WTC11 (cell line): ENCODE measurements at regions not wholly inside any gene's neighbourhood (a gene's known extent, or its start where the extent isn't known, plus 50 kb on each side); places are given as distances from the start of the nearest gene placed in this dataset.

Experiments
- ATAC-seq: fragments of 200-7000 bp; cut with Tn5 transposase; 2 replicates; pipeline ENCODE4 v1.10.0; 2021; ENCODE audit warnings: mild to moderate bottlenecking, moderate library complexity
- CTCF ChIA-PET: fragments of 300-600 bp; sonication (Branson Sonifier 250); formaldehyde crosslinking; loops from one replicate; lab custom pipeline; 2021; ENCODE audit warnings: antibody characterized with exemption; lab: Charles Lee
- POLR2A ChIA-PET: fragments of 350-600 bp; sonication (Branson Sonifier 250); formaldehyde crosslinking; loops from one replicate; lab custom pipeline; 2021; ENCODE audit warnings: antibody characterized with exemption; lab: Charles Lee
- DNase-seq: peaks from one replicate; pipeline ENCODE4 v3.0.0; 2021; ENCODE audit warnings: low spot score
- H3K27ac Mint-ChIP-seq: 2 replicates; pipeline ENCODE4 v1.8.0; 2021; ENCODE audit warnings: mixed read lengths
- H3K27me3 Mint-ChIP-seq: 2 replicates; pipeline ENCODE4 v1.8.0; 2021; ENCODE audit warnings: low read depth, mild to moderate bottlenecking, moderate library complexity, mixed read lengths
- H3K36me3 Mint-ChIP-seq: 2 replicates; pipeline ENCODE4 v1.8.0; 2021; ENCODE audit warnings: mixed read lengths
- H3K4me1 Mint-ChIP-seq: 2 replicates; pipeline ENCODE4 v1.8.0; 2022; ENCODE audit warnings: mixed read lengths
- H3K4me3 Mint-ChIP-seq: 2 replicates; pipeline ENCODE4 v1.8.0; 2021; ENCODE audit warnings: mild to moderate bottlenecking, moderate library complexity, mixed read lengths
- H3K9me3 Mint-ChIP-seq: 2 replicates; pipeline ENCODE4 v1.8.0; 2021; ENCODE audit warnings: mixed read lengths
- GRHL2 ChIP-seq: fragments of 250-450 bp; sonication (Bioruptor Pico); IDR thresholded peaks from 2 replicates; pipeline ENCODE4 v1.8.0; 2022; ENCODE audit warnings: mild to moderate bottlenecking, moderate library complexity; ENCODE audit not compliant: insufficient replicate concordance, severe bottlenecking
- GTF2I ChIP-seq: fragments of 250-450 bp; sonication (Bioruptor Pico); conservative IDR thresholded peaks from 2 replicates; pipeline ENCODE4 v1.4.0; 2021; ENCODE audit warnings: mild to moderate bottlenecking
- IRF2 ChIP-seq: sonication (generic); formaldehyde crosslinking; IDR thresholded peaks from 2 replicates; pipeline ENCODE4 v1.8.0; 2022; ENCODE audit warnings: low read depth, missing genetic modification reagents, borderline replicate concordance
- NFE2L1 ChIP-seq: sonication (generic); formaldehyde crosslinking; IDR thresholded peaks from 2 replicates; pipeline ENCODE4 v1.8.1; 2023; ENCODE audit warnings: missing genetic modification reagents
- NR3C1 ChIP-seq: sonication (generic); formaldehyde crosslinking; conservative IDR thresholded peaks from 2 replicates; pipeline ENCODE4 v1.8.1; 2023; ENCODE audit warnings: low read depth, mild to moderate bottlenecking, missing genetic modification reagents
- RELA ChIP-seq: sonication (generic); formaldehyde crosslinking; IDR thresholded peaks from 2 replicates; pipeline ENCODE4 v1.8.1; 2022; ENCODE audit warnings: missing genetic modification reagents, mild to moderate bottlenecking, borderline replicate concordance
- RORB ChIP-seq: fragments of 250-450 bp; sonication (Bioruptor Pico); IDR thresholded peaks from 2 replicates; pipeline ENCODE4 v1.9.0; 2021; ENCODE audit warnings: mild to moderate bottlenecking
- ZNF317 ChIP-seq: sonication (generic); formaldehyde crosslinking; IDR thresholded peaks from 2 replicates; pipeline ENCODE4 v1.8.1; 2023; ENCODE audit warnings: low read depth, mild to moderate bottlenecking, moderate library complexity, missing genetic modification reagents, borderline replicate concordance
- TF ChIP-seq, protein P1 (sequence below): sonication (generic); formaldehyde crosslinking; IDR thresholded peaks from 2 replicates; pipeline ENCODE4 v1.8.0; 2022; ENCODE audit warnings: missing genetic modification reagents
- TF ChIP-seq, protein P2 (sequence below): sonication (generic); formaldehyde crosslinking; IDR thresholded peaks from 2 replicates; pipeline ENCODE4 v1.8.0; 2023; ENCODE audit warnings: mild to moderate bottlenecking, missing genetic modification reagents
- TF ChIP-seq, protein P3 (sequence below): sonication (generic); formaldehyde crosslinking; conservative IDR thresholded peaks from 2 replicates; pipeline ENCODE4 v1.8.1; 2023; ENCODE audit warnings: mild to moderate bottlenecking, low read depth, missing genetic modification reagents, moderate library complexity
- TF ChIP-seq, protein P4 (sequence below): sonication (generic); formaldehyde crosslinking; IDR thresholded peaks from 2 replicates; pipeline ENCODE4 v1.8.1; 2022; ENCODE audit warnings: mild to moderate bottlenecking, missing genetic modification reagents, moderate library complexity, borderline replicate concordance
- TF ChIP-seq, protein P5 (sequence below): fragments of 250-450 bp; sonication (Bioruptor Pico); IDR thresholded peaks from 2 replicates; pipeline ENCODE4 v1.9.0; 2021; ENCODE audit warnings: mild to moderate bottlenecking
- TF ChIP-seq, protein P6 (sequence below): sonication (generic); formaldehyde crosslinking; IDR thresholded peaks from 2 replicates; pipeline ENCODE4 v1.8.1; 2023; ENCODE audit warnings: mild to moderate bottlenecking, missing genetic modification reagents, moderate library complexity
- TF ChIP-seq, protein P7 (sequence below): fragments of 250-450 bp; sonication (Bioruptor Pico); conservative IDR thresholded peaks from 2 replicates; pipeline ENCODE4 v1.9.0; 2021; ENCODE audit warnings: mild to moderate bottlenecking

DNA sequence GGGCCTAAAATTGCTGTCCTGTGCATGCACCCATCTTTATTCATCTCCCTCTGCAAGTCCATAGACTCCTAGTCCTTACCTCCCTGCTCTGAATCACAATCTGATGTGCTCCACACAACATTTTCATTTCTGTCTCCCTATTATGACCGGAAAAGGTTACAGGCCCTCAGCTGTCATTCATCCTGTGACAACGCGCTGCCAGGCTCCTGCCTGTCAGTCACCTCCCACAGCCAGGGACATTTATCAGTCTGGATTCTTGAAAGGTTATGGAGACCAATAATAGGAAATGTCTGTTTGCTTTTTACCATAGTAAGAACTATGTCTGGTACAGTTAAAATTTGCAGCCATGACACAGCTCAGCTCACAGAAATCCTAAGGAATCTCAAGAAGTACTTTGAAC is 197.1 kb downstream of the RDH14 start (continued):
- TF ChIP-seq IRF2 (CRISPR knock-in tag) (no peak), NR3C1 (CRISPR knock-in tag) (no peak), RELA (no peak), ZNF317 (CRISPR knock-in tag) (no peak), NFE2L1 (CRISPR knock-in tag) (no peak), GTF2I (no peak)
- TF ChIP-seq, protein P1, sequence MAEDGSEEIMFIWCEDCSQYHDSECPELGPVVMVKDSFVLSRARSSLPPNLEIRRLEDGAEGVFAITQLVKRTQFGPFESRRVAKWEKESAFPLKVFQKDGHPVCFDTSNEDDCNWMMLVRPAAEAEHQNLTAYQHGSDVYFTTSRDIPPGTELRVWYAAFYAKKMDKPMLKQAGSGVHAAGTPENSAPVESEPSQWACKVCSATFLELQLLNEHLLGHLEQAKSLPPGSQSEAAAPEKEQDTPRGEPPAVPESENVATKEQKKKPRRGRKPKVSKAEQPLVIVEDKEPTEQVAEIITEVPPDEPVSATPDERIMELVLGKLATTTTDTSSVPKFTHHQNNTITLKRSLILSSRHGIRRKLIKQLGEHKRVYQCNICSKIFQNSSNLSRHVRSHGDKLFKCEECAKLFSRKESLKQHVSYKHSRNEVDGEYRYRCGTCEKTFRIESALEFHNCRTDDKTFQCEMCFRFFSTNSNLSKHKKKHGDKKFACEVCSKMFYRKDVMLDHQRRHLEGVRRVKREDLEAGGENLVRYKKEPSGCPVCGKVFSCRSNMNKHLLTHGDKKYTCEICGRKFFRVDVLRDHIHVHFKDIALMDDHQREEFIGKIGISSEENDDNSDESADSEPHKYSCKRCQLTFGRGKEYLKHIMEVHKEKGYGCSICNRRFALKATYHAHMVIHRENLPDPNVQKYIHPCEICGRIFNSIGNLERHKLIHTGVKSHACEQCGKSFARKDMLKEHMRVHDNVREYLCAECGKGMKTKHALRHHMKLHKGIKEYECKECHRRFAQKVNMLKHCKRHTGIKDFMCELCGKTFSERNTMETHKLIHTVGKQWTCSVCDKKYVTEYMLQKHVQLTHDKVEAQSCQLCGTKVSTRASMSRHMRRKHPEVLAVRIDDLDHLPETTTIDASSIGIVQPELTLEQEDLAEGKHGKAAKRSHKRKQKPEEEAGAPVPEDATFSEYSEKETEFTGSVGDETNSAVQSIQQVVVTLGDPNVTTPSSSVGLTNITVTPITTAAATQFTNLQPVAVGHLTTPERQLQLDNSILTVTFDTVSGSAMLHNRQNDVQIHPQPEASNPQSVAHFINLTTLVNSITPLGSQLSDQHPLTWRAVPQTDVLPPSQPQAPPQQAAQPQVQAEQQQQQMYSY = no peak
- TF ChIP-seq, protein P2, sequence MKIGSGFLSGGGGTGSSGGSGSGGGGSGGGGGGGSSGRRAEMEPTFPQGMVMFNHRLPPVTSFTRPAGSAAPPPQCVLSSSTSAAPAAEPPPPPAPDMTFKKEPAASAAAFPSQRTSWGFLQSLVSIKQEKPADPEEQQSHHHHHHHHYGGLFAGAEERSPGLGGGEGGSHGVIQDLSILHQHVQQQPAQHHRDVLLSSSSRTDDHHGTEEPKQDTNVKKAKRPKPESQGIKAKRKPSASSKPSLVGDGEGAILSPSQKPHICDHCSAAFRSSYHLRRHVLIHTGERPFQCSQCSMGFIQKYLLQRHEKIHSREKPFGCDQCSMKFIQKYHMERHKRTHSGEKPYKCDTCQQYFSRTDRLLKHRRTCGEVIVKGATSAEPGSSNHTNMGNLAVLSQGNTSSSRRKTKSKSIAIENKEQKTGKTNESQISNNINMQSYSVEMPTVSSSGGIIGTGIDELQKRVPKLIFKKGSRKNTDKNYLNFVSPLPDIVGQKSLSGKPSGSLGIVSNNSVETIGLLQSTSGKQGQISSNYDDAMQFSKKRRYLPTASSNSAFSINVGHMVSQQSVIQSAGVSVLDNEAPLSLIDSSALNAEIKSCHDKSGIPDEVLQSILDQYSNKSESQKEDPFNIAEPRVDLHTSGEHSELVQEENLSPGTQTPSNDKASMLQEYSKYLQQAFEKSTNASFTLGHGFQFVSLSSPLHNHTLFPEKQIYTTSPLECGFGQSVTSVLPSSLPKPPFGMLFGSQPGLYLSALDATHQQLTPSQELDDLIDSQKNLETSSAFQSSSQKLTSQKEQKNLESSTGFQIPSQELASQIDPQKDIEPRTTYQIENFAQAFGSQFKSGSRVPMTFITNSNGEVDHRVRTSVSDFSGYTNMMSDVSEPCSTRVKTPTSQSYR (CRISPR knock-in tag) = no peak
- TF ChIP-seq, protein P3, sequence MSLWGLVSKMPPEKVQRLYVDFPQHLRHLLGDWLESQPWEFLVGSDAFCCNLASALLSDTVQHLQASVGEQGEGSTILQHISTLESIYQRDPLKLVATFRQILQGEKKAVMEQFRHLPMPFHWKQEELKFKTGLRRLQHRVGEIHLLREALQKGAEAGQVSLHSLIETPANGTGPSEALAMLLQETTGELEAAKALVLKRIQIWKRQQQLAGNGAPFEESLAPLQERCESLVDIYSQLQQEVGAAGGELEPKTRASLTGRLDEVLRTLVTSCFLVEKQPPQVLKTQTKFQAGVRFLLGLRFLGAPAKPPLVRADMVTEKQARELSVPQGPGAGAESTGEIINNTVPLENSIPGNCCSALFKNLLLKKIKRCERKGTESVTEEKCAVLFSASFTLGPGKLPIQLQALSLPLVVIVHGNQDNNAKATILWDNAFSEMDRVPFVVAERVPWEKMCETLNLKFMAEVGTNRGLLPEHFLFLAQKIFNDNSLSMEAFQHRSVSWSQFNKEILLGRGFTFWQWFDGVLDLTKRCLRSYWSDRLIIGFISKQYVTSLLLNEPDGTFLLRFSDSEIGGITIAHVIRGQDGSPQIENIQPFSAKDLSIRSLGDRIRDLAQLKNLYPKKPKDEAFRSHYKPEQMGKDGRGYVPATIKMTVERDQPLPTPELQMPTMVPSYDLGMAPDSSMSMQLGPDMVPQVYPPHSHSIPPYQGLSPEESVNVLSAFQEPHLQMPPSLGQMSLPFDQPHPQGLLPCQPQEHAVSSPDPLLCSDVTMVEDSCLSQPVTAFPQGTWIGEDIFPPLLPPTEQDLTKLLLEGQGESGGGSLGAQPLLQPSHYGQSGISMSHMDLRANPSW (CRISPR knock-in tag) = no peak
- TF ChIP-seq, all 79 proteins: peak for 0

DNA sequence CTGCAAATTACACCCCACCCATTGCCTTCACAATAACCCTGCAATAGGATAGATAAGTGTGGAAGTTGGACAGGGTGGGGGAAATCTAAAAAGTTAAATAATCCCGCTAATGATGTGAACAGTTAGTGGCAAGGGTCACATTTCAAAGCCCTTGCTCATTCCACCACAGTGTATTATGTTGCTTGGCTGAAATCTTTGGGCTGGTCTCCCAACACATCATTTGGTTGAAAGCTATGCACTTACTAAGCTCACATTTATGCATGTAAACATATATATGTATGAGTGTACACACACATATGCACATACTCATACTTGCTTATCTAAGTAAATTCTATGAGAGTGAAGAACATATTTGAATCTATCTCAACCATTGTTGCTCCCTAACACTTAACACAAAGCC is 197.8 kb downstream of the RDH14 start:
- no peaks in the 10 kb centered on the region for H3K36me3 Mint-ChIP-seq
- ATAC-seq (no peak), DNase-seq (no peak)
- H3K4me3 Mint-ChIP-seq = no peak overlapping the region
- POLR2A ChIA-PET = no interaction called here
- CTCF ChIA-PET = no interaction called here
- H3K4me1 Mint-ChIP-seq = no peaks in the 10 kb centered on the region
- H3K27ac Mint-ChIP-seq = no peak overlapping the region
- H3K9me3 Mint-ChIP-seq = no peaks in the 10 kb centered on the region
- no peaks in the 10 kb centered on the region for H3K27me3 Mint-ChIP-seq
- TF ChIP-seq, protein P4, sequence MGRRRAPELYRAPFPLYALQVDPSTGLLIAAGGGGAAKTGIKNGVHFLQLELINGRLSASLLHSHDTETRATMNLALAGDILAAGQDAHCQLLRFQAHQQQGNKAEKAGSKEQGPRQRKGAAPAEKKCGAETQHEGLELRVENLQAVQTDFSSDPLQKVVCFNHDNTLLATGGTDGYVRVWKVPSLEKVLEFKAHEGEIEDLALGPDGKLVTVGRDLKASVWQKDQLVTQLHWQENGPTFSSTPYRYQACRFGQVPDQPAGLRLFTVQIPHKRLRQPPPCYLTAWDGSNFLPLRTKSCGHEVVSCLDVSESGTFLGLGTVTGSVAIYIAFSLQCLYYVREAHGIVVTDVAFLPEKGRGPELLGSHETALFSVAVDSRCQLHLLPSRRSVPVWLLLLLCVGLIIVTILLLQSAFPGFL = no peak
- no peak for TF ChIP-seq GRHL2 (CRISPR knock-in tag)
- TF ChIP-seq, protein P2 (CRISPR knock-in tag) = no peak
- TF ChIP-seq, protein P5, sequence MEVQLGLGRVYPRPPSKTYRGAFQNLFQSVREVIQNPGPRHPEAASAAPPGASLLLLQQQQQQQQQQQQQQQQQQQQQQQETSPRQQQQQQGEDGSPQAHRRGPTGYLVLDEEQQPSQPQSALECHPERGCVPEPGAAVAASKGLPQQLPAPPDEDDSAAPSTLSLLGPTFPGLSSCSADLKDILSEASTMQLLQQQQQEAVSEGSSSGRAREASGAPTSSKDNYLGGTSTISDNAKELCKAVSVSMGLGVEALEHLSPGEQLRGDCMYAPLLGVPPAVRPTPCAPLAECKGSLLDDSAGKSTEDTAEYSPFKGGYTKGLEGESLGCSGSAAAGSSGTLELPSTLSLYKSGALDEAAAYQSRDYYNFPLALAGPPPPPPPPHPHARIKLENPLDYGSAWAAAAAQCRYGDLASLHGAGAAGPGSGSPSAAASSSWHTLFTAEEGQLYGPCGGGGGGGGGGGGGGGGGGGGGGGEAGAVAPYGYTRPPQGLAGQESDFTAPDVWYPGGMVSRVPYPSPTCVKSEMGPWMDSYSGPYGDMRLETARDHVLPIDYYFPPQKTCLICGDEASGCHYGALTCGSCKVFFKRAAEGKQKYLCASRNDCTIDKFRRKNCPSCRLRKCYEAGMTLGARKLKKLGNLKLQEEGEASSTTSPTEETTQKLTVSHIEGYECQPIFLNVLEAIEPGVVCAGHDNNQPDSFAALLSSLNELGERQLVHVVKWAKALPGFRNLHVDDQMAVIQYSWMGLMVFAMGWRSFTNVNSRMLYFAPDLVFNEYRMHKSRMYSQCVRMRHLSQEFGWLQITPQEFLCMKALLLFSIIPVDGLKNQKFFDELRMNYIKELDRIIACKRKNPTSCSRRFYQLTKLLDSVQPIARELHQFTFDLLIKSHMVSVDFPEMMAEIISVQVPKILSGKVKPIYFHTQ (CRISPR knock-in tag) = no peak
- TF ChIP-seq, protein P6, sequence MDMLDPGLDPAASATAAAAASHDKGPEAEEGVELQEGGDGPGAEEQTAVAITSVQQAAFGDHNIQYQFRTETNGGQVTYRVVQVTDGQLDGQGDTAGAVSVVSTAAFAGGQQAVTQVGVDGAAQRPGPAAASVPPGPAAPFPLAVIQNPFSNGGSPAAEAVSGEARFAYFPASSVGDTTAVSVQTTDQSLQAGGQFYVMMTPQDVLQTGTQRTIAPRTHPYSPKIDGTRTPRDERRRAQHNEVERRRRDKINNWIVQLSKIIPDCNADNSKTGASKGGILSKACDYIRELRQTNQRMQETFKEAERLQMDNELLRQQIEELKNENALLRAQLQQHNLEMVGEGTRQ (CRISPR knock-in tag) = no peak
- TF ChIP-seq RORB (CRISPR knock-in tag) = no peak
- TF ChIP-seq, protein P7, sequence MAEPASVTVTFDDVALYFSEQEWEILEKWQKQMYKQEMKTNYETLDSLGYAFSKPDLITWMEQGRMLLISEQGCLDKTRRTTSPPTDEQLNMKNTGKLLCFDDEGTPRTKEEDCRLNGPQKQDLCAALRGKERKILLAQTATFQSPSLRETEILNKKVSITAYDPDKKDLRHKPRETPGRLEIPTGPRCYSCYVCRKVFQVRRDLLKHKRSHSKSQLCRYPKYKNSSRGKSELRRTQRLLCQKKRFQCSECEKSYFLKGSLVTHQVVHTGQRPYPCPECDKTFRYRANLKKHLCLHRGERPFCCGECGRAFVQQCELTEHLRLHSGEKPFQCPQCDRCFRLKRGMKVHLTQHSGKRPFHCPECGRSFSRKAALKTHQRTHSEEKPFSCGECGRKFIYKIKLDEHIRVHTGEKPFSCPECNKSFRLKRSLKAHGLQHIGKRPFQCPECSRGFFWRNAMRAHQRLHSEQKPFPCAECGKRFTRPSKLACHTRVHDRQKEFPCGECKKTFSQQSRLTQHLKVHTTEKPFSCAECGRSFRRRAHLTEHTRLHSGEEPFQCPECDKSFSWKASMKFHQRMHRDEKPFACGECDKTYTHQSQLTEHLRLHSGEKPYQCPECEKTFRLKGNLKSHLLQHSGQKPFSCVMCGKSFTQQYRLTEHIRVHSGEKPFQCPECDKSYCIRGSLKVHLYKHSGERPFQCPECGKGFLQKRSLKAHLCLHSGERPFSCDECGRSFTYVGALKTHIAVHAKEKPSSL (CRISPR knock-in tag) = no peak
